Peyer's patch (tissue), 4 donors: ENCODE measurements at regions not wholly inside any gene's neighbourhood (a gene's known extent, or its start where the extent isn't known, plus 50 kb on each side); places are given as distances from the start of the nearest gene placed in this dataset.

ENCODE experiments used
- CTCF ChIP-seq, 6 experiments: fragments of 450-650 bp in 4 of 6; fragments of 200-600 bp in 2 of 6; sonication (generic) in 1 of 6; IDR thresholded peaks; one replicate each; pipeline ENCODE4 v1.5.1; 2017 to 2019; ENCODE audit warnings: antibody characterized with exemption in 6 of 6, mild to moderate bottlenecking in 3 of 6, moderate library complexity in 1 of 6
- POLR2A ChIP-seq, 2 donors: fragments of 450-650 bp; IDR thresholded peaks; one replicate each; pipeline ENCODE4 v1.5.1; 2017; ENCODE audit warnings: antibody characterized with exemption in 2 of 2, mild to moderate bottlenecking in 2 of 2, moderate library complexity in 2 of 2

- no peak for TF ChIP-seq CTCF (IDR thresholded peaks at IDR 0.05)
- TF ChIP-seq POLR2A (IDR thresholded peaks at IDR 0.05): no peak
These were observed 241.1 kb upstream of the CSF3R start for GRCh38 chr1:36723813-36724212.
